Colon (tissue), 2 donors: ENCODE measurements at regions not wholly inside any gene's neighbourhood (a gene's known extent, or its start where the extent isn't known, plus 50 kb on each side); places are given as distances from the start of the nearest gene placed in this dataset.
"Not testable (repeated sequence)": the region's sequence is repeated elsewhere in the genome, so short reads cannot be mapped to it uniquely, and the experiment has no call there.

Experiments
- FAIRE-seq: peaks from 2 replicates; lab custom pipeline; 2012; peaks lifted over from hg19 to GRCh38; lab: Jason Lieb, UNC
- donor health status: control.
- donor health status: control.

- FAIRE-seq: no peak
These were observed 684.0 kb upstream of the ACO1 start for GRCh38 chr9:31700252-31701045.

- FAIRE-seq: no peak
These were observed 681.5 kb upstream of the ACO1 start for GRCh38 chr9:31702957-31703356.

DNA sequence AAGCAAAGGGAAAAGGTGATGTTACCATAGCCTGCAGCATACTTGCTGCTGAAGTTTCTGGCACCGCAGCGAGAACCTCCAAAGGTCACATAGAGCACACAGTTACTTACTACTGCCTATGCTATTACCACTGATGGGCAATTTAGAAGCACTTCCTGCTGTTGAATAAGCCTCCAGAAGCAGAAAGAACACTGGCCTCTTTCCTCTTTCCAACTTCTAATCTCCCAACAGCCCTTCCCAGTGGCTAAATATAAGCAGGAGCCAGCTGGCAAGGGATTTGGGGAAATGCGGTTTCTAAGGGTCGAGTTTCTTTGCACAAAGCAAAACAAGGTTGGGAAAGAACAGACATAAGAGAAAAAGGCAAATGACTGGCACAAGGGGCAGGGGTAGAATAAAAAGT, 669.2 kb upstream of the ACO1 start:
- no peak for FAIRE-seq

GRCh38 chr9:31719262-31719661, 665.2 kb upstream of the ACO1 start:
- no peak for FAIRE-seq

GRCh38 chr9:31730398-31730797, 654.0 kb upstream of the ACO1 start:
- FAIRE-seq: no peak

- FAIRE-seq: no peak
These were observed 651.3 kb upstream of the ACO1 start for GRCh38 chr9:31733166-31733565.

- FAIRE-seq: no peak
These were observed 647.8 kb upstream of the ACO1 start for GRCh38 chr9:31736581-31737179.

- FAIRE-seq: no peak
These were observed 643.7 kb upstream of the ACO1 start for GRCh38 chr9:31740705-31741104.

GRCh38 chr9:31744589-31744988, 639.9 kb upstream of the ACO1 start:
- FAIRE-seq: no peak

DNA sequence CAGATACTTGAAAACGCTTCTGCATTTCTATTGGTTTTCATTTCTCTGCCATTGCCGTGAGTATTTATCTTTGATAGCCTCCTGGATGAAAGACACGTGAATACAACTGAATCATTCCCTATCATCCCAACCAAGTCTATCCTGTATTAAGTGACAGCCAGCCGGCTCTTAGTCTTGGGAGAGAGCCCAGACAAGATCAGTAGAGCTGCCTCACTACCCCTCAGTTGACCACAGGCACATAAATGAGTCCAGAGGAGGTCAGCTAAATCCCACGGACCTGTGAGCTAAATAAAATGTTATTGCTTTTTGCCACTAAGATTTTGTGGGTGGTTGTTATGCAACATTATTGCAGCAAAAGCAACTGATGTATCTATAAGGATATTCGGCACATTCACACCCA, 639.0 kb upstream of the ACO1 start:
- no peak for FAIRE-seq

DNA sequence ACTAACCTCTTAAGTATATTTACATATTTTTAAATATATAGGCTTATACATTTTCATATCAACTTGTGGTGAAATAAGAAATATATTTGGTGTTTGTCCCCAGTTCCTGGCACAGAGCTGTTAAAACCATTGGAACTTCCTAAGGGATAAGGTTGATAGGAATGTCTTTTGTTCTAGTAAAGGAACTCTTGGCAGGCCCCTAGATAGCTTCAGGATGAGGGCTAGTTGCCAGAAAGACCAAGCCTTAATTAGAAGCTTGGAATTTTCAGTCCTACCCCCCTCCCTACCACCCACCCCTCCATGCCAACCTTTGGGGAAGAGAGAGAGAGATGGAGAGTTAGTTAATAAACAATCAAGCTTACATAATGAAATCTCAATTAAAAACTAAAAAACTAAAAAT, 638.6 kb upstream of the ACO1 start:
- no peak for FAIRE-seq

GRCh38 chr9:31753756-31754155, 630.7 kb upstream of the ACO1 start:
- no peak for FAIRE-seq

DNA sequence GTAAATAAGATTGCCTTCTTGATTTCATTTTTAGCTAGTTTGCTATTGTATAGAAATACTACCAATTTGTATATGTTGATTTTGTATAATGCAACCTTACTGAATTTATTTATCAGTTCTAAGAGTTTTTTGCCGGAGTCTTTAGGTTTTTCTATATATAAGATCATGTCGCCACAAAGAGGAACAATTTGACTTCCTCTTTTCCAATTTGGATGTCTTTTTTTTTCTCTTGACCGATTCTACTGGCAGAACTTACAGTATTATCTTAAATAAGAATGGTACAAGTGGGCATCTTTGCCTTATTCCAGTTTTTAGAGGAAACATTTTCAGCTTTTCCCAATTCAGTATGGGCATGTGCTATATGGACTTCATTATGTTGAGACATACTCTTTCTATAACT, 624.7 kb upstream of the ACO1 start:
- FAIRE-seq: no peak

DNA sequence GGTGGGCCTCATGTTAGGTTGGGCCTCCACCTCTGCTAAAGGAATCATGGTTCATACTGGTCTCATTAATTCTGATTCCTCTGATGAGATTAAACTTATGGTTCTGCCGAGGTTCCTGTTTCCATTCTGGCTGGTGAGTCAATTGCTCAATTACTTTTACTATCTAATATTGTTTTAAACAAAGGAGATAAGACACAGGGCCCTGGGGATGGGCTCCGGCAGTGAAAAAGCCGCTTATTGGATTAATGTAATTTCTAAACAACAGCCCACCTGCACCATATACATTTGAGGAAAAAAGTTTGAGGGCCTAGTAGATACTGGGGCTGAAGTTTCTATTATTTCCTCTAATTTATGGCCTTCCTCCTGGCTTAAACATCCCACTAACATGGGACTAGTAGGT, 610.4 kb upstream of the ACO1 start:
- FAIRE-seq: not testable (repeated sequence)

DNA sequence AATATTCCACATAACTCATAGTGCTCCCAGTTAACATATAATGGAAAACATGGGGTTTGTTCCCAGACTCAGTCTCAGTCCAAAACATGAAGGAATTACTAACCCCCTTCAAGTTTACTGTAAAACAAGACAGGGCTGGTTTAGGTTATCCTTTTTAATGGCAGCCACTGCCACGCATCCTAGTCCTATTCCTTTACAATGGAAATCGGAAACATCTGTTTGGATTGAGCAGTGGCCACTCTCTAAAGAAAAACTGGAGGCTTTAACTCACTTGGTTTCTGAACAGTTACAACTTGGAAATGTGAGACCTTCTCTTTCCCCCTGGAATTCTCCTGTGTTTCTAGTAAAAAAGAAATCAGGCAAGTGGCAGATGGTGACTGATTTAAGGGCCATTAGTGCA, 609.9 kb upstream of the ACO1 start:
- no peak for FAIRE-seq

DNA sequence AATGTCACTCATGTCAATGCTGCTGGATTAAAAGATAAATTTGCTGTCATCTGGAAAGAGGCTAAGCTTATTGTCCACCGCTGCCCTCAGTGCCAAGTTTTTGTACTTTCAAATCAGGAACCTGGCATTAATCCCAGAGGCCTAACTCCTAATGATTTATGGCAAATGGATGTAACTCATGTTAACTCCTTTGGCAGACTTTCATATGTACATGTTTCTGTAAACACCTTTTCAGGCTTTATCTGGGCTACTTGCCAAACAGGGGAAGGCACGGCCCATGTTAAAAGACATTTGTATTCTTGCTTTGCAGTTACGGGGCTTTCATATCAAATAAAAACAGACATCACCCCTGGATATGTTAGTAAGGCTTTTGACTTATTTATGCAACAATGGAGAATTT, 608.0 kb upstream of the ACO1 start:
- FAIRE-seq: no peak

DNA sequence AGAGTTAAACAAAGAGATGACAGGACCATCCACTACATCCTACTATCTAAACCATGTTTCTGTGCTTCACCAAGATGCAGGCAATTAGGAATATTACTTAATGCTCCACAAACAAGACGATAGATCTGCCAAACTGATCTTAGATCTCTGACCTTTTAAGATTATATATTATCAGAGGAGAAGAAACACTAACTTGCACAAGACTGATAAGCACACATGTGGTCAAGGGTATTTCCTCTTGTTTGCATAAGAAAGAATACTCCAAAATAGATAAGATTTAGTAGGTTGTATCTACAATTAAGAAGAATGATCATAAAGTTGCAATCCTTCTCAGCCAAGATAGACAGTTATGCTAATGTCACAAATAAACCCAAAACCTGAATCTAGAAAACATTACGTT, 601.0 kb upstream of the ACO1 start:
- no peak for FAIRE-seq

DNA sequence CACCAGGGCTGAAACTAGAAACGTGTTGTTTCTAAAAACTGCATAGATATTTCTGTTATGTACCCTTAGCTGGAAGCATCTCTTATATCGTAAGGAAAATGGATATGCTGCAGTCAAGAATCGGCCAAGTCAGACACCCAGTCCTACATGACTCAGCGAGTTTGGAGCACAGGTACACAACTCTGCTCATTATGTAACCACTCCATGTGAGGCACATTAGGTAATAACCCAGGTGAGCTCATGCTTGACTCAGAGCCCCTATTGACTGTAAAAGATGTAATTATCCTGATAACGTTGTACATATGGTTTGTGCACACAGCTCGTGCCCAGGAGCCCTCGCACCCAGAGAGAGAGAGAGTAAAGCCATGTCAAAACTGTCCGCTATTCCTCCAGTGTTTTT, 593.7 kb upstream of the ACO1 start:
- FAIRE-seq: no peak

DNA sequence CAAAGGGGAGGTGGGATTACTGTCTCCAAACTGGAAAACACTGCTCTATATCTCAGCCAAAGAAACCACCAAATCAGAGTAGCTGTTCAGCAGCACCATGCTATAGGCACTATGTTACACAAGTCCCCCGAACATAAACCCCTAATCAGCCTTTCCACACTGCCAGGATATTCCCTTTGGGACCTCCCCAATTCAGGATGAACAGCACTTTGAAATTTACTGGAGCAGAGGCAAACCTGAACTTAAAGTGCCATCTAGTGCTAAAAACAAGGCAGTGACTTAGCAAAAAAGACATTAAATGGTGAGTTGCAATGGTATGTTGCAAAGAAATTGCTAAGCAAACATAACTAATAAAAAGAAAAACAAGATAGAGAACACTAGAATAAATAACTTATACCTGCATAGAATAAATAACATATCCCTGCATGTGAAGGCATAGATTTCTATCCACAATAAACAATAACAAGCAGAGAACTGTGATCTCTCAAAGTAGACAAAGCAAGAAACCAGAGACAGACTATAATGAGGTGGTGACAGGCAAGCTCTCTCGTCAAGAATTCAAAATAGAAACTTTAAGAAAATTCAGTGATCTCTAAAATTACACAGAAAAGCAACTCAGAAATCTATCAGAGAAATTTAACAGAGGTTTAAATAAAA, 584.4 kb upstream of the ACO1 start:
- no peak for FAIRE-seq

DNA sequence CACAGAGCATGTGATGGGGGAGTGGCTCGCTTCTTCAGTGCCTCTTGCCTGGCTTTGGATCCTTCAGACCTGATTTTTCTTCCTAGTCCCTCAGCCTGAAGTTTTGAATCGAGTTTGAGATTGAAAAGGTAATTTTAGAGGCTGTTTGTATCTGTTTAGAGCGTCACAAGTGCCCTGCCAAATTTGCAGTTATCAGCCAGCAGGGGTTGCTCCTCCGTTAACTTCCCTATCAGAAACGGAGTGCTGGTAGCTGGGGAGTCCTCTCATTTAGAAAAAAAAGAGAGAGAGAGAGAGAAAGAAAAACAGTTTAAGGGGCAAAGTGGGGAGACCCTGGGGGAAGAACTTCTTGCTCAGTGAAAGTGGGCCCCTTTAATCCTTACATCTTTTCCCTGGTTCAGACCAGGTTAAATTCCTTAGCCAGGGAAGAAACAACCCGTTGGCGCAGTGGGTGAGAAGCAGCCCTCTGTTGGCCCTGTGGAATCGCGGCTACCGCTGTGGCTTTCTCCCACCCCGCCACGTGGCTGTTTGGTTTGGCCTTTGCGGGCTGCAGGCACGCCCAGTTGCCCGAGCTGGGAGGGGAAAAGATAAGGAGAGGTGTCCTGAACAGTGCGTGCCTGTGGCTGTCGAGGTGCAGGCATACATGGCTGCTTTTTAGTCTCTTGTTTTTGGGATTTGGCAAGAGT, 576.7 kb upstream of the ACO1 start:
- FAIRE-seq: no peak

DNA sequence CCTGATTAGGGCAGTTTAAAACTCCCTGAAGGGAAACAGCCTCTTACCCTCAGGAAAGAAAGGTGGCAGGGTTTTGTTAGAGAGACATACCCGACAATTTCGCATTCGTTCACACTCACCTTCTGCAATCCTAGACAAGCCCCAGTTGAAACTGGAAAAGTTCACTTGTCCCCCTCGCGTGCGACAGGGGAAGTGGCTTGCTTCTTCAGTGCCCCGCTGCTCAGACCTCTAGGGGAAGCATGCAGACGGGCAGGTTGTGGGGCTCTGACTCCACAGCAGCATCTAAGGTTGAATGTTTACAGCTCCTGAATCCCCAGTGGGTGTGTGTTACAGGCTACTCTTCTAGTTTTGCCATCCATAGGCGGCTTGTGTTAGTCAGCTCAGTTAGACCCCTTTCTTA, 575.7 kb upstream of the ACO1 start:
- FAIRE-seq: no peak

DNA sequence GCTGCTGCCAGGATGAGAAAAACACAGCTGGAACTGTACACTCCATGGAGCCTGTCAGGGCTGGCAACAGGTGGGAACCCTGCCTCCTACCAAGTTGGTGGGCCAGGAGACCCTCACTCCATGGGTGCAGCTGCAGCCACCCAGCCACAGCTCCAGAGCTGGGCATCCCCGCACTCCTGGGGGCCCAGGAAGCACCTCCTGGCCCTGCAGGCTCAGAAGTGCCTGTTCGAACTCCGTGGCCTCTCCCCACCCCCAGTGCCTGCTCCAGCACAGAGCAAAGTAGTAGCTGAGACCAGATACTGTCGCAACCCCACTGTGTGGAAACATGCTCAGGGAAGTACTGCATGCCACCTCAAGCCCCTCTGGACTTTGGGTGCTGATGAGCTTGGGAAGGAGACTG, 564.0 kb upstream of the ACO1 start:
- FAIRE-seq: no peak

DNA sequence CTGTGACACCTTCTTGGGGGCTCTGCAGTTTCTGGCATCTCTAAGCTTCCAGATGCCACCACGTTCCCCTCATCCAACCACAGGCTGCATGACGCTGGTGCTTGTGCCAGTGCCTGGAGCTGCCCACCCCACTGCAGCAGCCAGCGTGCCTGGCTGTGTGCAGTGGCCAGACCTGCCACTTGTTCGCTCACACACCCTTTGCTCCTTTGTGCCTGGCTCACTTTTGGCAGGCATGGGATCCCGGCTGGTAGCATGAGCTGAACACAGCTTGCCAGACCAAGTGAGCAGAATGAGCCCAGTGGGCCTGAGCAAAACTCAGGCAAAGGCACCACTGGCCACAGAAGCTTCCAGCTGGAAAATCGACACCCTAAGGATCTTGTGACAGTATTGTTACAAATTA, 562.9 kb upstream of the ACO1 start:
- FAIRE-seq: no peak
